Keratinocyte (primary cell): ENCODE measurements at regions not wholly inside any gene's neighbourhood (a gene's known extent, or its start where the extent isn't known, plus 50 kb on each side); places are given as distances from the start of the nearest gene placed in this dataset.

Experiments used
- DNase-seq: peaks from one replicate; pipeline ENCODE4 v3.0.0-alpha.2; 2011; ENCODE audit warnings: low read depth, missing footprints, low spot score
- FAIRE-seq: peaks from 2 replicates; lab custom pipeline; 2011; peaks lifted over from hg19 to GRCh38; lab: Jason Lieb, UNC
- H2AFZ ChIP-seq: 2 replicates; pipeline ENCODE4 v1.6.0; 2012; ENCODE audit warnings: low read length, control low read depth, inconsistent platforms; ENCODE audit not compliant: control insufficient read depth
- H3K27ac ChIP-seq: 2 replicates; pipeline ENCODE4 v1.5.1; 2011; ENCODE audit warnings: low read length; ENCODE audit not compliant: control insufficient read depth, insufficient read depth
- H3K27me3 ChIP-seq: 3 replicates; pipeline ENCODE4 v1.6.0; 2011; ENCODE audit warnings: low read length; ENCODE audit not compliant: control insufficient read depth, insufficient read depth; ENCODE audit errors: extremely low read depth
- H3K36me3 ChIP-seq, 2 experiments: 2 replicates in 1 of 2; 3 replicates in 1 of 2; pipeline ENCODE4 v1.5.1; 2011; ENCODE audit warnings: low read length in 2 of 2, mild to moderate bottlenecking in 1 of 2; ENCODE audit not compliant: control insufficient read depth in 2 of 2, insufficient read depth in 2 of 2; ENCODE audit errors: extremely low read depth in 1 of 2
- H3K4me1 ChIP-seq: 3 replicates; pipeline ENCODE4 v1.5.1; 2011; ENCODE audit warnings: low read length; ENCODE audit not compliant: control insufficient read depth, insufficient read depth; ENCODE audit errors: extremely low read depth
- H3K4me2 ChIP-seq: 3 replicates; pipeline ENCODE4 v1.6.0; 2011; ENCODE audit warnings: low read depth, low read length; ENCODE audit not compliant: control insufficient read depth, insufficient read depth; ENCODE audit errors: extremely low read depth
- H3K4me3 ChIP-seq, 3 experiments: fragments of 200-600 bp in 1 of 3; sonication (generic) in 1 of 3; 2 replicates in 2 of 3; 3 replicates in 1 of 3; pipeline ENCODE4 v1.5.1; 2011 to 2016; ENCODE audit warnings: low read length in 3 of 3, mild to moderate bottlenecking in 3 of 3, control low read depth in 2 of 3, inconsistent platforms in 1 of 3, low read depth in 1 of 3, mixed read lengths in 1 of 3, mixed run types in 1 of 3, moderate library complexity in 1 of 3; ENCODE audit not compliant: control insufficient read depth in 2 of 3, insufficient read depth in 2 of 3; ENCODE audit errors: extremely low read depth in 1 of 3
- H3K79me2 ChIP-seq: 2 replicates; pipeline ENCODE4 v1.6.0; 2012; ENCODE audit warnings: low read length; ENCODE audit not compliant: control insufficient read depth, insufficient read depth
- H3K9ac ChIP-seq: 3 replicates; pipeline ENCODE4 v1.6.0; 2011; ENCODE audit warnings: low read length; ENCODE audit not compliant: control insufficient read depth, insufficient read depth; ENCODE audit errors: extremely low read depth
- H3K9me1 ChIP-seq: 3 replicates; pipeline ENCODE4 v1.6.0; 2011; ENCODE audit warnings: low read length; ENCODE audit not compliant: control insufficient read depth, insufficient read depth; ENCODE audit errors: extremely low read depth
- H3K9me3 ChIP-seq: 2 replicates; pipeline ENCODE4 v1.5.1; 2012; ENCODE audit warnings: low read depth, low read length; ENCODE audit not compliant: control insufficient read depth
- H4K20me1 ChIP-seq: 3 replicates; pipeline ENCODE4 v1.6.0; 2011; ENCODE audit warnings: low read length; ENCODE audit not compliant: control insufficient read depth, insufficient read depth; ENCODE audit errors: extremely low read depth
- EZH2 ChIP-seq: IDR thresholded peaks from one replicate; pipeline ENCODE4 v1.6.1; 2012; ENCODE audit warnings: inconsistent platforms, mild to moderate bottlenecking, low read length, moderate library complexity
- dilution Hi-C: fragments of 300-500 bp; cut with MboI; formaldehyde crosslinking; loops from one replicate; pipeline ENCODE4 v1.7.0; 2020; ENCODE audit warnings: low sequenced_read_pairs; ENCODE audit not compliant: extremely low pct_ligation_motif_present
- TF ChIP-seq, protein P1 (sequence below), 3 experiments: IDR thresholded peaks in 1 of 3; conservative IDR thresholded peaks in 1 of 3; optimal IDR thresholded peaks in 1 of 3; 2 replicates in 2 of 3; 3 replicates in 1 of 3; pipeline versions ENCODE3 to v1.5.1; 2011; ENCODE audit warnings: low read length in 3 of 3, mild to moderate bottlenecking in 3 of 3, moderate library complexity in 2 of 3, control low read depth in 1 of 3, inconsistent platforms in 1 of 3; ENCODE audit not compliant: insufficient read depth in 2 of 3; ENCODE audit errors: extremely low read depth in 1 of 3

GRCh38 chr10:58930500-58930899 lies 245.9 kb upstream of the PHYHIPL start:
- TF ChIP-seq, protein P1, sequence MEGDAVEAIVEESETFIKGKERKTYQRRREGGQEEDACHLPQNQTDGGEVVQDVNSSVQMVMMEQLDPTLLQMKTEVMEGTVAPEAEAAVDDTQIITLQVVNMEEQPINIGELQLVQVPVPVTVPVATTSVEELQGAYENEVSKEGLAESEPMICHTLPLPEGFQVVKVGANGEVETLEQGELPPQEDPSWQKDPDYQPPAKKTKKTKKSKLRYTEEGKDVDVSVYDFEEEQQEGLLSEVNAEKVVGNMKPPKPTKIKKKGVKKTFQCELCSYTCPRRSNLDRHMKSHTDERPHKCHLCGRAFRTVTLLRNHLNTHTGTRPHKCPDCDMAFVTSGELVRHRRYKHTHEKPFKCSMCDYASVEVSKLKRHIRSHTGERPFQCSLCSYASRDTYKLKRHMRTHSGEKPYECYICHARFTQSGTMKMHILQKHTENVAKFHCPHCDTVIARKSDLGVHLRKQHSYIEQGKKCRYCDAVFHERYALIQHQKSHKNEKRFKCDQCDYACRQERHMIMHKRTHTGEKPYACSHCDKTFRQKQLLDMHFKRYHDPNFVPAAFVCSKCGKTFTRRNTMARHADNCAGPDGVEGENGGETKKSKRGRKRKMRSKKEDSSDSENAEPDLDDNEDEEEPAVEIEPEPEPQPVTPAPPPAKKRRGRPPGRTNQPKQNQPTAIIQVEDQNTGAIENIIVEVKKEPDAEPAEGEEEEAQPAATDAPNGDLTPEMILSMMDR (optimal IDR thresholded peaks at IDR 0.05 in 1 of 3, IDR thresholded peaks at IDR 0.05 in 1 of 3, conservative IDR thresholded peaks at IDR 0.05 in 1 of 3; ENCODE audit: extremely low read depth in 1 of 3, insufficient read depth in 2 of 3, low read length in 3 of 3) = no peak
- no peak for TF ChIP-seq EZH2
- Histone ChIP-seq H3K27me3 (no peaks in the 10 kb centered on the region), H3K4me1 (peaks cover 3% of the 10 kb centered on the region), H3K27ac (no peak overlapping the region), H4K20me1 (no peaks in the 10 kb centered on the region), H3K4me2 (no peak overlapping the region), H3K36me3 (no peaks in the 10 kb centered on the region), H2AFZ (no peak overlapping the region), H3K9me1 (no peaks in the 10 kb centered on the region), H3K9ac (no peak overlapping the region), H3K4me3 (no peak overlapping the region), H3K79me2 (no peaks in the 10 kb centered on the region), H3K9me3 (no peaks in the 10 kb centered on the region)
- dilution Hi-C loops = no loop called here
- DNase-seq (no peak), FAIRE-seq (no peak)

- no peak for DNase-seq
- no peaks in the 10 kb centered on the region for H3K79me2 ChIP-seq
- no peak overlapping the region for H3K9ac ChIP-seq
- no peaks in the 10 kb centered on the region for H4K20me1 ChIP-seq
- dilution Hi-C loops = no loop called here
- no peaks in the 10 kb centered on the region for H3K4me1 ChIP-seq
- H3K9me3 ChIP-seq = no peaks in the 10 kb centered on the region
- no peak overlapping the region for H2AFZ ChIP-seq
- peak; percentile 26 for FAIRE-seq
- no peak overlapping the region for H3K27ac ChIP-seq
- no peaks in the 10 kb centered on the region for H3K27me3 ChIP-seq
- TF ChIP-seq EZH2 = no peak
- TF ChIP-seq, protein P1 (optimal IDR thresholded peaks at IDR 0.05 in 1 of 3, IDR thresholded peaks at IDR 0.05 in 1 of 3, conservative IDR thresholded peaks at IDR 0.05 in 1 of 3; ENCODE audit: extremely low read depth in 1 of 3, insufficient read depth in 2 of 3, low read length in 3 of 3) = no peak
- no peak overlapping the region for H3K4me3 ChIP-seq
- no peak overlapping the region for H3K4me2 ChIP-seq
- no peaks in the 10 kb centered on the region for H3K36me3 ChIP-seq
- H3K9me1 ChIP-seq = no peaks in the 10 kb centered on the region
Observed at GRCh38 chr10:58932126-58932525, 244.3 kb upstream of the PHYHIPL start.
